ENCODE measurements at regions not wholly inside any gene's neighbourhood (a gene's known extent, or its start where the extent isn't known, plus 50 kb on each side); places are given as distances from the start of the nearest gene placed in this dataset.

DNA sequence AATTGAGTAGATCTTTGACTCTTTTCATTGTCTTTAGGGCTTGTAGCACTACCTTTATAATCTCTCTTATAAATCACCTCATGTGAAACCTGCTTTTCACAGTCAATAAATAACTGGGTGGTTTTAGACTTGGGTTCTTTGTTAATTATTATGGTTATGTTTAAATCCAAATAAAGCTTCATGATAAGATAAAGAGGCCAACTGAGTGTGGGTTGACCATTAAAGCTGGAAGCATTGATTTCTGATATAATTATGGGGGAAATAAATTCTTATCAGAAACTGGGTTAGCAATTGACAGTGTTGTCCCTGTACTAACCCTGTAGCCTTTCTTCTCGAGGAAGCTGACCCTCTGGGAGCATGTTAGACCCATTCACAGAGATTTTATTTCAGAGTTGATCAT, 384.7 kb upstream of the LCORL start:
- DNase-seq = no peak

DNA sequence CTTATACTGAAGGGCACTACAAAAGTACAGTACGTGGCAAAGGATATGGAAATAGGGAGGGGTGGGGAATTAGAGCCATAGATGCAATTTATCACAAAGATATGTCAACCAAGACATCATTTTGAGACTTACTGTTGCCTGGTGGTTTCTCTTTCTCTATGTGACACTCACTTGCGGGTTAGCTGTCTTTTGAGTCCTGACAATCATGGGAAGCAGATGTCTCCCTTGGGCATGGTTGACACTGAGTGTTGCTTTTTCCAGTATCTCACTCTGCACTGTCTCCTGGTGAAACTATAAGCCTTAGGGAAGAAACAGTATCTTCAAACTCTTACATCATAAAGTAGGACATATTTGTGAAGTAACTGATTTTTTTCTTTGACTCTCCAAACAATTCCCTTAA, 383.5 kb upstream of the LCORL start:
- DNase-seq = no peak

DNA sequence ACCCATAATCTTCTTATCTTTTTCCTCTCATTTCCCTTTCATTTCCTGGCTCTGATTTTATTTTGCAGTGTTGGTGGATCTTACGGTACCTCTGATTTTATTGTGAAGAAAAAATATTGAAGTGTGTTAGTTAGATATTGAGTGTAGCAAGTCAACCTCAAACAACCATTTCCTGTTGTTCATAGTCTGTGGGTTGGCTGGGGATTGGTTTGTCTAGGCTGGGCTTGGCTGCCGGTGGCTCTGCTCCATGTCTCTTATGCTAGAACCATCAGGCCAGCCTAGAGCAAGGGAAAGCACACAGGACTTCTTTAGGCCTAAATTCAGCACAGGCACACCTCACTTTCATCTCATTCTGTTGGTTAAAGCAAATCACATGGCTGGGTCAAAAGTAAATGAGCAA, 383.1 kb upstream of the LCORL start:
- DNase-seq = no peak

DNA sequence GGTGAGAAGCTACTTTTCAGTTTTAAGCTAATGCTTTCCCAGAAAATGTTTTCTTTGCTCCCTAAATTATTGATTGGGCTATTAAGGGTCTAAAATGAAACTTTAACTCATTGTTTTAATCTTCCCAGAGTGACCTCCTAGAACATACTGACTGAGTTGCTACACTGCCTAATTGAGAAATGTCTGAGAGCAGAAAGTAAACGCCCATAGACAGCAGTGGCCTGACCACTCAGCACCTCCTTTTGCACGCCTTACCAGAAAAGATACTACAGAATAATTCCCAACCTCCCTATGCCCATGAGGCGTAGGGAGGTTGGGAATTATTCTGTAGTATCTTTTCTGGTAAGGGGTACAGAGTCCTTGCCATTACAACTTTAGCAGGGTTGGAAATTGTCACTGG, 381.8 kb upstream of the LCORL start:
- DNase-seq = no peak

DNA sequence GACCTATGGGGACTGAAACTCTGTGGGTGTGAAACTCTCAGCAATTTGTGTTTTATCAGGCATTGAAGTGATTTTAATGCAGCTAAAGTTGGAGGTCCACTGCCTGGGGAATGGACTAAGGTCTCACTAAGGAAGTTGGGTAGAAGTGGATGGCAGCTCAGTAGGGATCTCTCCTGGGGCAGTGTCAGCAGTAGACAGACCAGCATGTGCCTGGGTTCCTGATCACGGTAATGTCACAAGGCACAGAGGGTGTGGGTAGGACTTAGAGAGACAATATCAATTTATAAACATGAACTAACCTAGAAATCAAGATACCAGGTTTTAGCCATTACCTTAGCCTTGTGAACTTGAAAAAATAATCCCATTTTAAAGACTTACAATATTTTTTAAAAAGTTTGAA, 380.3 kb upstream of the LCORL start:
- DNase-seq = no peak

DNA sequence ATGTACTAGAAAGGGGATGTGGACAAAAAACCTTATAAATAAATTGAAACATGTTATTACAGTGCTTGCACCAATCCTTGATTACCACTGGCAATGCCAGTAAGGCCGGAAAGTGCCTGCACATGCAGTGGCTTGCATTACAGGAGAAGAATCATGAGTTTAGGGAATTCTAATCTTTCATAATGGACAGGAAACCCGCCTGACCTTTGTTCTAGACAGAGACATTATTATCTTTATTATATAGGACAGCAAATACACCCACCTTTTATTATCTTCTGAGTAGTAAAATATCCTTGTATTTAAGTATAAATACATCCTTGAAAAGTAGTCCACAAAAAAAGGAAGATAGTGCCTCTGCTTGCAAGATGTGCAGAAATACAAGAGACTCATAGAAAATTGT, 379.9 kb upstream of the LCORL start:
- no peak for DNase-seq

DNA sequence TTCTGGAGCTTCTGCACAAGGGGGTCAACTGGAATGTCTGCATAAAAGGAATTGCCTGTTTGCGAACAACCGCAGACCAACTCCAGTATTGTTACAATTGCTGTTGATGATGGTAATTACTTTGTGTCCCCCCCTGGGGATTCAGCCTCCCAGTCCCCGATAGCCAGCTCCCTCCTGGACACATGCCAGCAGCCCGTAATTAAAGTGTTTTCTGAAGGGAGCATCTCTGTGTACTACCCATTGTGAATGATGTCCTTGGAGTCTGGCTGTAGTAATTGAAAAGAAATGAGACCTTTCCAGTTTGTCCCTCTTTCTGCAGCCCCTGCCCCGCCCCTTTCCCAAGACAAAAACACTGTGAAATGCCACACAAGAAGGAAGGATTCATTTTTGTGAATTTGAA, 377.1 kb upstream of the LCORL start:
- DNase-seq = no peak

DNA sequence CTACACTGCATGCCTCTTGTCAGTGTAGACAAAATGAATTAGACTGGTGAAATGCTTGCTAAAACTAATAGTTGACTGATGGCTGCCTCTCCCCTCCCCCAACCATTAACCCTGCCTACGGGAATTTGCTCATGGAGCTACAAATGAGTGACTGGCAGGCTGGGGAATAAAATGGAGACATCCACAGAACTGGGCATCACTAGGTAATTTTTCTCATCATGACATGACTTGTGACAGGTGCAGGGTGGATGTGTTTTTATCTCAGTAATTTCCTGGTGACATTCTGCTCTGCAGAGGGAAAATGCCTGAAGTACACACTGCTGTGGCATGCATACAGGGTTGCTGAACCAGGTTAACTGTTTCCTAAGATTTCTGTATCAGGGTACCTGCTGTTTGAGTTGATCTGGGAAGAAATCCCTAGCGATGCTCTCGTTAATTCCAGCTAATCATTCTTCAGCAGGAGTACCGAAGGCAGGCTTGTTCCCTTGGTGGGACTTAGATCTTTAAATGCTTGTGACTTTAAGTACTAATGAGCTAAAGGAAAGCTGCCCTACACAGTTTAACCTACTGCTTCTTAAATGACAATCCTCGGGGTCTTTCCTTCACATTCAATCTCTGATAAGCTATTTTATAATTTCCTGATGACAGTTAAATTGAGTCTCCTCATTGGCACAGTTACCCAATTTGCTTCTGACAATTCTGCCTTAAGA, 376.3 kb upstream of the LCORL start:
- DNase-seq = no peak

DNA sequence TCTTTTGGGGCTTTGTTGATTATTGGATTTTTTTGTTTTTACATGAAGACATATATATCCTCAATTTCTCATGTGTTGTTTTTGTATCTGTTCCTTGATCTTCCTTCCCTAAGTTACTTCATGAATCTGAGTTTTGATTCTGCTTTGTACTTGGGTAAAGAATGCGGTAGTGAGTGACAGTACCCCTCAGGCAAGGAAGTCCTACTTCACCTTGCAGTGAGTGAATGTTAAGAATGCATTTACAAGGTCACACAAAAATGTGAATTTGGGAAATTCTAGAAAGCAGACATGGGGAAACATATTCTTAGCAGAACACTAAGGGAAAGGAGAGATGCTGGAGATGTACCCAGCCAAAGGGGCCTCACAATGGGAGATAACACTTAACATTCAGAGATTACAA, 373.1 kb upstream of the LCORL start:
- no peak for DNase-seq

DNA sequence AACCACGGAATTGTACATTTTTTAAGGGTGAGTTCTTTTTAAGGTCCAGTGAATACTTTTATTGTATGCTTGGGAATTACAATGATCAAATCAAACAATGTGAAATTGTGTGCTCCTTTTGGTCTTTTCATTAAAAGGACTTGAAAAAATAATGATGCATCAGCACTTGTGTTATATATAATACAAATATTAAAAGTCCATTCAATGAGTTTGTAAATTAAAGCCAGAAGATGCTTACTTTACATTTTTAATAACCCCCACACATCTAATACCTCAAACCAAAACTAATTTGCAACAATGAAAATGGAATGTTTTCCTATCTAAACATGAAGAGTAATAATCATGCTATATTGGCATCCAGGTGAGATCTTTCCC, 369.8 kb upstream of the LCORL start:
- DNase-seq = no peak

DNA sequence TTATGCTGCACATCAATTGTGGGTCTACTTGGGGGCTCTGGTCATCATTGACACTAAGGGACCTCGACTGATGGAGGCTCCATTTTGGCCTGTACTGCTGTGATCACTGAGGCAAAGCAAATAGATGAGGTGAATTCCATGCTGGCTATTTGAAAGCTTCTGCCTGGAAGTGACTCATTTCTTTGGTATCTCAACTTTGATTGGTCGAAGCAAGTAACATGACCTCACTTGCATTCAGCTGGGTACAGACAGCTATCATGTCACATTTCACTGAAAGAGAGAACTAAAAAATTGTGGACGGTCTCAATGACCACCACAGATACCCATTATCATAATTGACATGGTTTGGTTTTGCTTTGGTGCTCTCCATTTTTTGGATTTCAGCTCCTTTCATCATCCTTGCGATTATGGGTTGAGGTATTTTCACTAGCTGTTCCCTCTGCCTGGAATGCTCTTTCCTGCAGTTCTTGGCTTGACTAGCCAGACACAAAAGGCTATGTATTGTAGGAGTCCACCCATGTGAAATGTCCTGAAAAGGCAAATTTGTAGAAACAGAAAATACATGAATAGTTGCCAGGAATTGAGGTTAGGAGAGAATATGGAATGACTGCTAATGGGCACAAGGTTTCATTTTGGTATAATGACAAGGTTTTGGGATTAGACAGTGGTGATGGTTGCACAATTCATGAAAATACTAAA, 369.2 kb upstream of the LCORL start:
- DNase-seq = no peak

DNA sequence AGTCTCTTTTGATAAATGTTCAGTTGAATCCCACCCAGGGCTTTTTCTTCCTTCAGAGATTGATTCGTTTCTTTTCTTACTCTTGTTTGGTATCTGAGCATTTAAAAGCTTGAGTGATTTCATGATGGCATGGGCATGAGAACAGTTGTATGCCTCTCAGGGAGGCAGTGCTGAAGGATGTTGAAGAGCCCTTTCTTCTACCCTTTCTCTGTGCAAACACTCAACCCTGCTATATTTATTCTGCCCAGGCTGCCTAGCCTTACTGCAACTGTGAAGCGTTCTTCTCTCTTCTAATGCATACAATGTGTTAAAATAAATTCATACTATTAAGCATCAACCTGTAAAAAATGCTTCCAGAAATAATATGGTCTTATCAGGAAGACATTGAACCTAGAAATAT, 367.6 kb upstream of the LCORL start:
- no peak for DNase-seq

DNA sequence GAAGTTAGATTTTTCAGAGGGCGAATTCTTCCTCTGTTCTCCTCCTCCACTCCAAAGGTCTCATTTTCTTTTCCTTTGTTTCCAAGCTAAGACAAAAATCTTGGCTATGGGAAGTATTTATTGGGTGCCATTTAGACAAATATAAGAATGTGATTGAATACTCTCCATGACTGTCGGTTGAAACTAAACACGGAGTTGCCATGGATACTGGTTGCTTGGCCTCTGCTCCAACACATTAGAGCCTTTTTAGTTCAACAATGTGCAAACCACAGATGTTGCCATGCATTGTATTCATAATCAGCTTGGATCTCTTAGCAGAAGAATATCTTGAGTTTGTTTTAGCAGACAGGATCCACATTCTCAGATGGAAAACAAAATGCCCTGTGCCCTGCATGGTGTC, 366.5 kb upstream of the LCORL start:
- DNase-seq = no peak

DNA sequence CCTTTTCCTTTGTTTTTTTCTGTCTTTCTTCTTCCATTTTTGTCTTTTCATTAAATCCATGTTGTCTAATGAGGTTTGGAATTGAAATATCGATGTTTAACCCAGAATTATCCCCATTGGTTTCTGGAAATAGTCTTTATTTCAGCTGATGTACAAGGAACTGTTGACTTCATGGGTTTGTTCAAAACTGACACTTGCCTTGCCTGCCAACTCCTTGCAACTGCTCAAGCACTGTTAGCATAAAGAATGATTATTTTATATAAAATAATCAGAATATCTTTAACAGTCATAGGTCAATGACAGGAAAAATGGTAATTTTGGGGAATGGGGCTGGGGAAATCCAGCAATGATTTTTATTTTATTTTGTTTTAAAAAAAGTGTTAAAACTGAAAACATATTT, 359.6 kb upstream of the LCORL start:
- DNase-seq = no peak

DNA sequence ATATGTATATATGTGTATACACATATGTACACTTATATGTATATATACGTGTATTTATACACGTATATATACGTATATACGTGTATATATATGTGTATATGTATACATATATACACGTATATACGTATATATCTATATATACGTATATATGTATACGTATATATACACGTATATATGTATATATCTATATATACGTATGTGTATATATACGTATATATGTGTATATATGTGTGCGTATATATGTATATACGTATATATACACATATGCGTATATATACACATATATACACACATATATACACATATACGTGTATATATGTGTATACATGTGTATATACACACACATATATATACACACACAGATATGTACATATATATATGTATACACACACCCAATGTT, 348.0 kb upstream of the LCORL start:
- DNase-seq = no peak

DNA sequence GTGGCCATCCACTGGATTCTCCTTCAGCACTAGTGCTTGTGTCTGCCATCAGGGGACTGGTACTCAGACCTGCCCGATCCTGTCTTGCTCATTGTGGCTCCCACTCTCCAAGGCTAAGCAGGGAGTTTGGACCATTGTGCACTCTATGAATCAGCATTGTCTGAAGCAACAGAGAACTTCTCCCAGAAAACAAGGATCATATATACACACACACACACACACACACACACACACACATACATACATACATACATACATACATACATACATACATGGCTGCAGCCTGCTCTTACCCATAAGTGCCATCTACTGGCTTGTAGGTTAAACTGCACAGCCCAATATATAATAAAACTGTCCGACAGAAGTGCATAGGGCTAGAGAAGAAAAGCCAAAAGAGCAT, 345.3 kb upstream of the LCORL start:
- no peak for DNase-seq

DNA sequence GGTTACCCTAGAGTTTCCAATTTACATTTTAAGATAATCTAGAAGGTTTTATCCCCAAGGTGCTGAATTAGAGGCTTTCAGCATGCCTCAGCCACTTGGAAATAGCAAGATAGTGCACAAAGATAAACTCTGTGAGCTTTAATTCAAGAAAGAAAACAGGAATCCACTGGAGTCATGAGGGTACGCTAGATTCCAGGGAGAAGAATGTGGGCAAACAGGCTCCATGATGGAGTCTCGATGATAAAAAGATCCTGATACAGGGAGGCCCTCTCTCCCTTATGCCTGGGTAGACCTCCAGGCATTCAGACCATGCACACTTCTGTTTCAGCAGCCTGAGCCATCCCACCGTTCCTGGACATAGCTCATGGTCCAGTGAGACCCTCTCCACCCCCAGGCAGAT, 344.6 kb upstream of the LCORL start:
- no peak for DNase-seq

DNA sequence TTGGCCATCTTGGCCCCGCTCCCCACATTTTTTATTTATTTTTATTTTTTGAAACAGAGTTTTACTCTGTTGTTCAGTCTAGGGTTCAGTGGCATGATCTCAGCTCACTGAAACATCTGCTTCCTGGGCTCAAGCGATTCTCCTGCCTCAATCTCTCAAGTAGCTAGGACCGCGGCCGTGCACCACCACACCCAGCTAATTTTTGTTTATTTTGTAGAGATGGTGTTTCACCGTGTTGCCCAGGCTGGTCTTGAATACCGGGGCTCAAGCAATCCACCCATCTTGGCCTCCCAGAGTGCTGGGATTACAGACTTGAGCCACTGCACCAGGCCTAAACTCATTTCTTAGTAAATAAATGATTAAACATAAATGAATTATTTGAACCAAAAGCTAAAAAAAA, 322.0 kb upstream of the LCORL start:
- no peak for DNase-seq

DNA sequence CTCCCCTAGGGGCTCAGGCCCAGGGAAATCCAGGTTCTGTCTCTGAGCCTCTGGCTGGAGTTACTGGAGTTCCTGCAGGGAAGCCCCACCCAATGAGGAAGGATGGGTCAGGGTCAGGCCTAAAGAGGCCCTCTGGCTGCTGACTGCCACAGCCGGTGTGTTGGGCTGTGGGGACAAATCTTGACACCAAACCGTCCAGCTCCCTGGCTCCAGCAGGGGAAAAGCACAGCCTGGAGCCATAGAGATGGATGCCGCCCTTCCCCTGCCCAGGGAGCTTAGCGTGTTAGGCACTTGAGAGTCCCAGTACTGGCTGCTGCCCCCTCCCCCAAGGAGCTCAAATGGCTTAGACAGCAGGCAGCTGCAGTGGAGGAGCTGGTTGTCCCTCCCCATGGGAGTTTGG, 321.3 kb upstream of the LCORL start:
- no peak for DNase-seq

DNA sequence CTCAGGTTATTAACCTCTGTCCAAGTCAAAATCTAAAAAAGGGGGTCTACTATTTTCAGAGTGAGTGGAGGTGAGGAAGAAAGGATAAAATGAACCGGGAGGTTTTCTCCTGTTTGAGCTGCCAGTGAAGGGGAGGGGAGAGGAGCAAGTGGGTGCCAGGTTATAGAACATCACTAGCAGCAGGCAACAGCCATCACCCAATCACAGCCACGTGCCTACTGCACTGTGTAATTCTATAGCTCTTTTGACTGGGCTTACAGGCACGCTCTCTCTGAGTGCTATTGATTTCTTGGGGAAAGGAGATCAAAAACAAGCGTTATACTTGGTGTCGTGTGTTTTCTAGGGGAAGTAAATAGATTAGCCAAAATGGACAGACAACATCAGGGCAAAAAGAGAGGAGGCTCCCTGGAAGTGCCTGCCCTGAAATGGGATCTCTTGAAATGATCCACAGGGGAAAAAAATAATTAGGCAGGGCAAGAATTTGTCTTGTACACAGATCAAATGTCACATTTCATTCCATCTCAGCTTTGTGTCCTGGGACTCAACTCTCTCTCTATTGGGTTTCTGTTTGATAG, 300.5 kb upstream of the LCORL start:
- no peak for DNase-seq

DNA sequence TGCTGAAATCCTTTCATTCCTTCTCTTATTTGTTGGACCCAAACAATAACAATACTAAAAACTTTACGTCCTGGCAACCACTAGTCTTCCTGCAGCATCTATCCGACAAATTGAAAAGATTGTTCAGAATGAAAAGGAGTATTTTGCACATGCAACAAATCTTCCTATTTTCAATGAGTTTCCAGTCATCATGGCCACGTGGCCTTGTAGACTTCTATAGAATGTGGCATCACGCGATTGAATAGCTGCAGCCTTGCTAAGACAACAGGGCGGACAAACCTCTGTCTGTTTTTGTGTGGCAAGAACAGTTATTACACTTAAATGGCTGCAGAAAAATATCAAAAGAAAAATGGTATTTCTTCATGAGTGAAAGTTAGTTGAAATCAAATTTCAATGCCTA, 297.9 kb upstream of the LCORL start:
- no peak for DNase-seq

DNA sequence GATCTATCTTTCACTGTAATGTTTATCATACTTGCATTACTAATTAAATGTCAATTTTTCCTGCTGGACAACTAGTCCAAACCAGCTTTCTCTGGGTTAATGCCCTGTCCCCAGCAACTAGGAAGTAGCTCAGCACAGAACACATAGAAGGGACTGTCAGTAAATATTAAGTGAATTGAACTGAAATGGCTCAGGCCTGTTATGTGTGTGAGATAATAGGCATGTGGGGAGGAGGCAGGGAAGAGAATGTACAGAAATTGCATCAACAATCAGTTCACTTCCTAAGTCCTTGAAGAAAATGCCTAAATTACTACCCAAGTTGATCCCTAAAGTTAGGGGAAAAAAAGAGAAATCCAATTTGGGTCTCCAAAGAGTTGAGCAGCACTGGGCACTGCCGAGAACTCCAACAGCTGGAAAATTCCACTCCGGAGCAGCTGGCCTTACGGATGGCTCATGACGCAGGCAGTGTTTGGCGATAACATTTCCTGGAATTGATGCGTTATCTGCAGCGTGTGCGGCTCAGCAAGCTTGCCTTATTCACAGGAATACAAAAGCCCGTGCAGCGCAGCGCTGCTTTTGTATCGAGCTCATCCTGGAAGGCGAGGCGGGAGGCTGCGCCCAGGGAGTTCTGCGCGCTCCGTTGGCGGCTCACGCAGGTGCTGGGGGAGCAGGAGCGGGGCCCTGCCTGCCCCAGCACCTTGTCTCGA, 297.3 kb upstream of the LCORL start:
- no peak for DNase-seq

DNA sequence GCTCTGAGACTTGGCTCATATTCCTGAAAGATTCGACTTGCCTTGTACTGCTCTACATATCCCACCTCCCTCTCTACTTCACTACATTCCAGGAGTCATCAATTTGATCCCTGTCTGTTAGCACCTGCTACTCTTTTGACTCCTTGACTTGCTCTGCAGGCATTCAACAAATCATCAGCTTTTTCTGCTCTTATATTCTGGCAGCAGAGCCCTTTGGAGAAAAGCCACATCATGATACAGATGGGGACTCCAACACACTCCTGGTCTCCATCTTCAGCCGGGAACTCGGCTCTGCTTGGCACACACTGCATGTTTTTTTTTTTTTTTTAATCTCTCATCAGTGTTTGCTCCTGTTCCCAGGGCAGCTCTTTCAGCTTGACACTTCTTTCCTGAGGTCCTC, 293.2 kb upstream of the LCORL start:
- no peak for DNase-seq

DNA sequence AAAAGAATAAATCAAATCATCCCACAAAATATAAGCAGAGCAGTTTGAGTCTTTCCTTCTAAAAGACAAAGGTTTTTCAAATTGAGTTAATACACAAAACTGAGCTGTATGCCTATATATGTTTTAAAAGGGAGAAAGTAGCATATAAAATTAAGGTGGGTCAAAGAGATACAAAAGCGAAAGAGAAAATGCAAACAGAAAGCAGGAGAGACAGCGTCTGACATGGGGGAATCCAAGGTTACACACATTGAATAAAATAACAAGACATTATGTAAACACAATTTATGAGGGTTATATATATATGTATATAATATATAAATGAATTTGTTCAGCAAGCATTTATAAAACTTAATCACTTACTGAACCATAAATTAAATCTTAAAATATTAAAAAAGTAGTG, 276.1 kb upstream of the LCORL start:
- no peak for DNase-seq

Measured in activated gamma-delta T cell (primary cell).